H1 (cell line): ENCODE measurements at regions not wholly inside any gene's neighbourhood (a gene's known extent, or its start where the extent isn't known, plus 50 kb on each side); places are given as distances from the start of the nearest gene placed in this dataset.

Experiments used
- CBX5 ChIP-seq: fragments of 300-800, 300-1000 bp; sonication (generic); IDR thresholded peaks from 2 replicates; pipeline ENCODE4 v1.7.1; 2016; ENCODE audit warnings: antibody characterized with exemption, low read length, low read depth
- CEBPB ChIP-seq: IDR thresholded peaks from 2 replicates; pipeline ENCODE4 v1.6.1; 2012; ENCODE audit warnings: low read depth, low read length
- EGR1 ChIP-seq: IDR thresholded peaks from 2 replicates; pipeline ENCODE4 v1.6.1; 2011; ENCODE audit warnings: low read depth, low read length, borderline replicate concordance
- GTF2F1 ChIP-seq: IDR thresholded peaks from 2 replicates; pipeline ENCODE4 v1.6.1; 2012; ENCODE audit warnings: low read depth, low read length, improper control_type of control experiment, borderline replicate concordance
- HDAC2 ChIP-seq, 2 experiments: fragments of 300-600 bp in 1 of 2; sonication (generic) in 1 of 2; IDR thresholded peaks; 2 replicates each; pipeline ENCODE4 v1.6.1; 2011 to 2012; ENCODE audit warnings: low read depth in 2 of 2, low read length in 2 of 2, mild to moderate bottlenecking in 2 of 2, moderate library complexity in 2 of 2, borderline replicate concordance in 1 of 2, inconsistent platforms in 1 of 2
- KDM1A ChIP-seq: fragments of 200-600, 300-600 bp; sonication (generic); IDR thresholded peaks from 2 replicates; pipeline ENCODE4 v1.7.1; 2016; ENCODE audit warnings: mild to moderate bottlenecking, low read length, borderline replicate concordance
- POLR2A ChIP-seq, 2 experiments: IDR thresholded peaks; 1 replicate in 1 of 2; 2 replicates in 1 of 2; pipeline ENCODE4 v1.6.1; 2011; ENCODE audit warnings: low read depth in 2 of 2, low read length in 2 of 2, mild to moderate bottlenecking in 2 of 2; ENCODE audit errors: control extremely low read depth in 1 of 2
- POLR2AphosphoS5 ChIP-seq: IDR thresholded peaks from 2 replicates; pipeline ENCODE4 v1.6.1; 2011; ENCODE audit warnings: low read depth, low read length
- RAD21 ChIP-seq, 2 experiments: IDR thresholded peaks in 1 of 2; conservative IDR thresholded peaks in 1 of 2; 2 replicates each; pipeline ENCODE4 v1.6.1; 2011; ENCODE audit warnings: low read depth in 2 of 2, low read length in 2 of 2, improper control_type of control experiment in 1 of 2, inconsistent platforms in 1 of 2, mild to moderate bottlenecking in 1 of 2, moderate library complexity in 1 of 2
- RFX5 ChIP-seq: IDR thresholded peaks from 2 replicates; pipeline ENCODE4 v1.6.1; 2011; ENCODE audit warnings: low read depth, low read length, improper control_type of control experiment, borderline replicate concordance
- SP1 ChIP-seq: IDR thresholded peaks from 2 replicates; pipeline ENCODE4 v1.6.1; 2011; ENCODE audit warnings: low read depth, low read length
- SP2 ChIP-seq: IDR thresholded peaks from 2 replicates; pipeline ENCODE4 v1.6.1; 2012; ENCODE audit warnings: mild to moderate bottlenecking, low read length, inconsistent platforms
- YY1 ChIP-seq: IDR thresholded peaks from 2 replicates; pipeline ENCODE4 v1.6.1; 2011; ENCODE audit warnings: low read depth, mild to moderate bottlenecking, low read length
- TF ChIP-seq, protein P1 (sequence below), 3 experiments: IDR thresholded peaks; 1 replicate in 2 of 3; 2 replicates in 1 of 3; pipeline versions ENCODE4 v1.5.1 to v1.6.1; 2011; ENCODE audit warnings: low read length in 3 of 3, mild to moderate bottlenecking in 3 of 3, inconsistent platforms in 2 of 3, low read depth in 1 of 3, moderate library complexity in 1 of 3; ENCODE audit not compliant: insufficient read depth in 1 of 3; ENCODE audit errors: control extremely low read depth in 1 of 3

- TF ChIP-seq CBX5 (no peak), GTF2F1 (no peak), RFX5 (no peak), RAD21 (IDR thresholded peaks at IDR 0.05 in 1 of 2, conservative IDR thresholded peaks at IDR 0.05 in 1 of 2; ENCODE audit: low read depth in 2 of 2, low read length in 2 of 2) (no peak), YY1 (no peak), CEBPB (no peak), POLR2AphosphoS5 (no peak), SP1 (no peak), KDM1A (no peak), EGR1 (no peak), POLR2A (IDR thresholded peaks at IDR 0.05; ENCODE audit: control extremely low read depth in 1 of 2, low read depth in 2 of 2, low read length in 2 of 2) (no peak), HDAC2 (IDR thresholded peaks at IDR 0.05; ENCODE audit: borderline replicate concordance in 1 of 2, low read depth in 2 of 2, low read length in 2 of 2) (no peak), SP2 (no peak)
- TF ChIP-seq, protein P1, sequence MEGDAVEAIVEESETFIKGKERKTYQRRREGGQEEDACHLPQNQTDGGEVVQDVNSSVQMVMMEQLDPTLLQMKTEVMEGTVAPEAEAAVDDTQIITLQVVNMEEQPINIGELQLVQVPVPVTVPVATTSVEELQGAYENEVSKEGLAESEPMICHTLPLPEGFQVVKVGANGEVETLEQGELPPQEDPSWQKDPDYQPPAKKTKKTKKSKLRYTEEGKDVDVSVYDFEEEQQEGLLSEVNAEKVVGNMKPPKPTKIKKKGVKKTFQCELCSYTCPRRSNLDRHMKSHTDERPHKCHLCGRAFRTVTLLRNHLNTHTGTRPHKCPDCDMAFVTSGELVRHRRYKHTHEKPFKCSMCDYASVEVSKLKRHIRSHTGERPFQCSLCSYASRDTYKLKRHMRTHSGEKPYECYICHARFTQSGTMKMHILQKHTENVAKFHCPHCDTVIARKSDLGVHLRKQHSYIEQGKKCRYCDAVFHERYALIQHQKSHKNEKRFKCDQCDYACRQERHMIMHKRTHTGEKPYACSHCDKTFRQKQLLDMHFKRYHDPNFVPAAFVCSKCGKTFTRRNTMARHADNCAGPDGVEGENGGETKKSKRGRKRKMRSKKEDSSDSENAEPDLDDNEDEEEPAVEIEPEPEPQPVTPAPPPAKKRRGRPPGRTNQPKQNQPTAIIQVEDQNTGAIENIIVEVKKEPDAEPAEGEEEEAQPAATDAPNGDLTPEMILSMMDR (IDR thresholded peaks at IDR 0.05; ENCODE audit: control extremely low read depth in 1 of 3, insufficient read depth in 1 of 3, low read depth in 1 of 3, low read length in 3 of 3): no peak
Measured at GRCh38 chr2:217709478-217710210, 293.2 kb downstream of the TNS1 start.
